GM06990 (cell line): ENCODE measurements at regions not wholly inside any gene's neighbourhood (a gene's known extent, or its start where the extent isn't known, plus 50 kb on each side); places are given as distances from the start of the nearest gene placed in this dataset.

Experiments used
- DNase-seq: peaks from one replicate; pipeline ENCODE4 v3.0.0-alpha.2; 2011; ENCODE audit not compliant: insufficient read length; ENCODE audit errors: extremely low read depth
- H3K27me3 ChIP-seq: replicated peaks from 2 replicates; pipeline ENCODE4 v1.6.0; 2011; ENCODE audit warnings: low read length; ENCODE audit not compliant: control insufficient read depth, insufficient read depth
- H3K36me3 ChIP-seq: 2 replicates; pipeline ENCODE4 v1.5.1; 2011; ENCODE audit warnings: low read length; ENCODE audit not compliant: control insufficient read depth, insufficient read depth
- H3K4me3 ChIP-seq: replicated peaks from 2 replicates; pipeline ENCODE4 v1.5.1; 2011; ENCODE audit warnings: low read depth, mild to moderate bottlenecking, control low read depth, low read length
- TF ChIP-seq, protein P1 (sequence below): IDR thresholded peaks from 2 replicates; pipeline ENCODE4 v1.5.1; 2011; ENCODE audit warnings: low read length, control low read depth, mild to moderate bottlenecking, inconsistent platforms; ENCODE audit not compliant: insufficient read depth, poor library complexity, severe bottlenecking

DNA sequence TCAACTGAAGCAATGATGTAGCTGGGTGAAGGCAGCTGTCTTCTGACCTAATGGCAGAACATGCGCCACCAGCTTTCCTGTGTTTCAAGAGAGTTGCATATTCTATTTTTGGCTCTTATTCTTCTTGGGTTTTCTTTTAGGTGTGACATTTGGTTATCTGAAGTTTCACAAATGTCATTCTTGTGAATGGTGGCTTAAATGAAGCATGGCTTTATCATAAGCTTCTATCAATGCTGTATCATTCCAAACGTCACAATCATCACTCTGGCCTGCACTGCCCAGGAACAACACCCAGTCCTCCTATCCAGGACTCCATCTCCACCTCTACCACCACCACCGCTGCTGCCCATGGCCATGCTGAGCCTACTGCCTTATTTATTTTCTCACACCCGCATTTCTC, 69.7 kb upstream of the WWC2 start:
- Histone ChIP-seq H3K27me3 (no peaks in the 10 kb centered on the region), H3K4me3 (no peak overlapping the region), H3K36me3 (no peaks in the 10 kb centered on the region)
- DNase-seq = no peak
- TF ChIP-seq, protein P1, sequence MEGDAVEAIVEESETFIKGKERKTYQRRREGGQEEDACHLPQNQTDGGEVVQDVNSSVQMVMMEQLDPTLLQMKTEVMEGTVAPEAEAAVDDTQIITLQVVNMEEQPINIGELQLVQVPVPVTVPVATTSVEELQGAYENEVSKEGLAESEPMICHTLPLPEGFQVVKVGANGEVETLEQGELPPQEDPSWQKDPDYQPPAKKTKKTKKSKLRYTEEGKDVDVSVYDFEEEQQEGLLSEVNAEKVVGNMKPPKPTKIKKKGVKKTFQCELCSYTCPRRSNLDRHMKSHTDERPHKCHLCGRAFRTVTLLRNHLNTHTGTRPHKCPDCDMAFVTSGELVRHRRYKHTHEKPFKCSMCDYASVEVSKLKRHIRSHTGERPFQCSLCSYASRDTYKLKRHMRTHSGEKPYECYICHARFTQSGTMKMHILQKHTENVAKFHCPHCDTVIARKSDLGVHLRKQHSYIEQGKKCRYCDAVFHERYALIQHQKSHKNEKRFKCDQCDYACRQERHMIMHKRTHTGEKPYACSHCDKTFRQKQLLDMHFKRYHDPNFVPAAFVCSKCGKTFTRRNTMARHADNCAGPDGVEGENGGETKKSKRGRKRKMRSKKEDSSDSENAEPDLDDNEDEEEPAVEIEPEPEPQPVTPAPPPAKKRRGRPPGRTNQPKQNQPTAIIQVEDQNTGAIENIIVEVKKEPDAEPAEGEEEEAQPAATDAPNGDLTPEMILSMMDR = no peak

DNA sequence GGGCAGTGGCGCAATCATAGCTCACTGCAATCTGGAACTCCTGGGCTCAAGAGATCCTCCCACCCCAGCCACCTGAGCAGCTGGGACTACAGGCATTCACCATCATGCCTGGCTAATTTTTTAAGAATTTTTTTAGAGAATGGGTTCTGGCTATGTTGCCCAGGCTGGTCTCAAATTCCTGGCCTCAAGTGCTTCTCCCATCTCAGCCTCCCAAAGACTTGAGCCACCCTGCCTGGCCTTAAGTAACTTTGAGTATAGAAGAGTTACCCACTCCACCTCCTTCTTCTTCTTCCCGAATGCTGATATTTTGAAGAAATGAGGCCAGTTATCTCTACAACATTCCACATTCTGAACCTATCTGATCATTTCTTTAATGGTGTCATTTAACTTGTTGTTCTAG, 72.4 kb upstream of the WWC2 start:
- Histone ChIP-seq H3K27me3 (no peaks in the 10 kb centered on the region), H3K36me3 (no peaks in the 10 kb centered on the region), H3K4me3 (no peak overlapping the region)
- TF ChIP-seq, protein P1 = no peak
- DNase-seq = no peak

DNA sequence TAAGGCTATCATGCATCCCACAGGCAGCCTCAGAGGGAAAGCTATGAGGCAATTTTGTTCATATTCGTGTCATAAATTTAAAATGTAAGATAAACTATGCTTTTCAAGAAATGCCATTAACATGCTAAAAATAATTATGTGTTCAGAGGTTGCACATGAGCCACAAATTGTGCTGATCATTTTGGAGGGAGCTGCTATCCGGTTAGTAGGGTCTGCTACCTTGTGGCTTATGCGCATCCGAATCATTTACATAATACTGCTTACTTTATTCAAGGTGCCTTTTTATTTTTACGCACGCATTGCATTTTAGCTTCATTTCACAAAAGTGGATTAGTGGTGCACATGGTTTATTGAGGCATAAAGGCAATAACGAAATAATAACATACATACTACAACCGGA, 76.4 kb upstream of the WWC2 start:
- Histone ChIP-seq H3K4me3 (no peak overlapping the region), H3K27me3 (no peaks in the 10 kb centered on the region), H3K36me3 (no peaks in the 10 kb centered on the region)
- no peak for DNase-seq
- TF ChIP-seq, protein P1 = no peak

DNA sequence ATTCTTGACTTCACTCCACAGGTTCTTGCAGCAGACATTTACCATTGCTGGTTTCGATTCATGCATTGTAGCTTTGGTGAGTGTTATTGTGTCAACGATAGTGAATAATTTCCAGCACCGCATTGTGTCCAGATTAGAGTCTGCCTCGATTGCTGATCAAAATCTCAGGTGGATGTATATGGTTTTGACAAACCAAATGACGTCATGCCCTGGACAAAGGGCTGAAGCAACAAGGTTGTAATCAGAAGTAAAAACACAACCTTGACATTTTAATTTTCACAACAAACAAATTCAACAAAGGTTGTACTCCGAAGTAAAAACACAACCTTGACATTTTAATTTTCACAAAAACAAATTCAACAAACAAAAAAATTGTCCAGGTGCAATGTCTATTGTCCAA, 81.1 kb upstream of the WWC2 start:
- Histone ChIP-seq H3K27me3 (no peaks in the 10 kb centered on the region), H3K36me3 (no peaks in the 10 kb centered on the region), H3K4me3 (no peak overlapping the region)
- TF ChIP-seq, protein P1 = no peak
- DNase-seq = no peak

DNA sequence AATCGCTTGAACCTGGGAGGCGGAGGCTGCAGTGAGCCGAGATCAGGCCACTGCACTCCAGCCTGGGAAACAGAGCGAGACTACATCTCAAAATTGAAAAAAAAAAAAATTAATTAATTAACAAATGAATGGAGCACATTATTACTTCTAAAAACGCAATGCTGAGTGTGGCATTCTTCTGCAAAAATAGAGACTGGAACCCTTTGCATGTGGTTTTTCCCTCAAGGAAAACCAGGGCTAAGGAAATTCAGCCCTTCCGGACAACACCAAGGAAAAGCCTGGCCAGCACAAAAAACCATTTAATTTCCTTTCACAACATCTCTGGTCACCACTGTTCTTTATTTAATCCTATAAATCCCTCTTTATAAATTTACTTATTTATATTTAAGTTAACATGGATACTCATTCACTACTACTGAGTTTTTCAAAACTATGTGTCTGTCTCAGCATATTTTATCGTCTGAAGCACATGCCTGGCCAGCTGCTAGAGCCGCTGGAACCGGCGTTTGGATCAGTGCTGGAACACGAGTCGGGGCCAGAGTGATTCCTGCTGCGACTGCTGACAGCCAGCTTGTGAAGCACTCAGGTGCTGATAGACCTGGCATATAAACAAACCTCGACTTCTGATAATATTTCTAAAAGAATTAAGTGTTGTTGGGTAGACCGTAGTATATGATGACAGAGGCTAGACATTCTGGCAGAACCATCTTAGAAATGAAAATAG, 84.5 kb upstream of the WWC2 start:
- H3K4me3 ChIP-seq = no peak overlapping the region
- no peaks in the 10 kb centered on the region for H3K36me3 ChIP-seq
- H3K27me3 ChIP-seq = no peaks in the 10 kb centered on the region
- DNase-seq = no peak
- TF ChIP-seq, protein P1 = no peak

DNA sequence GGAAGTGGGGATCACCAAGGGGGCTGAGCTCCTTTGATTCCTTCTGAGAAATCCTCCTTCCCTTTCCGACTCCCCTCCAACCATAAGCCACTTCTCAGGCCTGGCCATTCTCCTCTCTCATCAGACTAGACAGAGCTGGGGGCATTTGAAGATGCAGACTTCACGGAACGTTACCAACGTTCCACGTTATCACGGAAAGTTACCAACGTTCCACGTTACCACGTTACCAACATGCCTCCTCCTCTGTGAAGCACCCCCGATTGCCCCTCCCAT, 85.4 kb upstream of the WWC2 start:
- H3K36me3 ChIP-seq = no peaks in the 10 kb centered on the region
- H3K27me3 ChIP-seq = no peaks in the 10 kb centered on the region
- H3K4me3 ChIP-seq = no peak overlapping the region
- DNase-seq = no peak
- TF ChIP-seq, protein P1 = no peak
